DMS 273 treated with DMSO at 0.1 percent for 48 hours (cell line): ENCODE measurements at regions not wholly inside any gene's neighbourhood (a gene's known extent, or its start where the extent isn't known, plus 50 kb on each side); places are given as distances from the start of the nearest gene placed in this dataset.
"Not testable (repeated sequence)": the region's sequence is repeated elsewhere in the genome, so short reads cannot be mapped to it uniquely, and the experiment has no call there.

ENCODE experiments used
- DNase-seq: peaks from one replicate; lab custom pipeline; 2025; lab: John Stamatoyannopoulos, UW

DNA sequence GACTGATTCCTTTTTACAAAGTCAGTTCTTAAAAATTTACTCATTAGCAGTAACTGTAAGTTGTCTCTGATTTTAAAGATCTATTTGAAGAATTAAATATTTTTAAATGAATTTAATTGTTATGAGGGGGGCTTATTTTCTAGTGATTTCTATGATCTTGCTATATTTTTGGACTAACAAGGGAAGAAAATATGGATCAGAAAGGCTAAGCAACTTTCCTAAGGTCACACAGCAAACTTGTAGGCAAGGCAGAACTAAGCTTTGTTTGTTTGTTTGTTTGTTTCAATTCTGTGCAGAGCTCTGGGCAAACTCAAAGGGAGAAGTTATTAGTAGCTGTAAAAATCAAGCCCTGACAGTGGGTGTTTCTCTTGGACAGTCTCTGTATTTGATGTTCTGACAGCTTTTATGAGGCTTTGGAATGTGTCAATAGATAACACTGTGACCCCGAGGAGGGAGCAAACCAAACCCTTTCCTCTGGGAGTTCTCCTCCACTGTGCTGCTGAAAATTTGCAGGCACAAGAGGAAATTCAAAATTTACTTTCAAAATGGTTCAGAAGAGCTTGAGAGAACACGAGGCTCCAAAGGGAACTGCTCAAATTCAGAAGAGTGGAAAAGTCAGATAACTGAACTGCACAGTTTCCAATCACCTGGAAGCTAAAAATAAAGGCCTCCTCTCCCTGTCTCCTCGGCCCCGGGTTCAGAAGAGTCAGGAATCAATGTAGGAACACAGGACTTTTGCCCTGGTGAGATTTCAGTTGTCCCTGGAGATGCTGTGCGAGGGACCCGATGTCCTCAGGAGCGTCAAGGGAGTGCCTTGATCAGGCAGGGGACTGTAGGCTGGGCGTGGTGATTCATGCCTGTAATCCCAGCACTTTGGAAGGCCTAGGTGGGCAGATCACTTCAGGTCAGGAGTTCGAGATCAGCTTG is 325.7 kb downstream of the GATA3 start:
- DNase-seq, result no peak

DNA sequence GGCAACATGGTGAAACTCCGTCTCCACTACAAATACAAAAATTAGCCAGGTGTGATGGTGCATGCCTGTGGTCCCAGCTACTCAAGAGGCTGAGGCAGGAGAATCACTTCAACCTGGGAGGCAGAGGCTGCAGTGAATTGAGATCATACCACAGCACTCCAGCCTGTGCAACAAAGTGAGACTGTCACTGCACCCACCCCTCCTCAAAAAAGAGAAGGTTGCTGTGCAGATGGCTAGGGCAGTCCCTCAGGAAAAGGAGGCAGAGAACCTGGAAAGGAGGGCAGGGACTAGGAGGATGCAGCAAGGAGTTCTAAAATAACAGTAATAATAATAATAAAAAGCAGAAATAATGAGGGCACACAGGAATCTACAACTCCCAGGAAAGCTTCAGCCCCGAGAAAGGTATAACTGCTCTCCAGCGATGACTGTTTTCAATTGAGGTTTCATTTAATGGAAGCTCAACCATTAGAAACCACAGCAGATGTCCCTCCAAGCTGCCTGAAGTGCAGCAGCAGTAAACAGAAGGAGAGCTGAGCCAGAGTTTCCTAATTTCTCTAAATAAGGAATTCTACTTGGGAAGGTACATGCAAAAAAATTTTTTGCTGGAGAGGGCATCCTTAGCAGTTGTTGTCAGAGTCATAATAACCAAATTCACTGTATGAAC is 326.5 kb downstream of the GATA3 start:
- DNase-seq, result no peak

DNA sequence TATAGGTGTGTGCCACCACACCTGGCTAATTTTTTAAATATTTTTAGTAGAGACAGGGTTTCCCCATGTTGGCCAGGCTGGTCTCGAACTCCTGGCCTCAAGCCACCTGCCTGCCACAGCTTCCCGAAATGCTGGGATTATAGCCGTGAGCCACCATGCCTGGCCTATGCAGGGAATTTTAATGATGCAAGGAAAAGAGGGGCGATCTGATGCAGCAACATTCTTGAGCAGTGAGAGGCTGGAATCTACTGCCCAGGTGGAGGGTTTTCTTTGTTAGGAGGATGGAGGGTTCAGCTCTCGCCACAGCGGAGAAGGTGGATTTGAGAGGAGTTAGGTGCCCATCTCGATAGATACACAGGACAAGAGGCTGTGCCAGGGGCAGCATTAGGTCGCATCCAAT is 332.3 kb downstream of the GATA3 start:
- DNase-seq, result no peak

DNA sequence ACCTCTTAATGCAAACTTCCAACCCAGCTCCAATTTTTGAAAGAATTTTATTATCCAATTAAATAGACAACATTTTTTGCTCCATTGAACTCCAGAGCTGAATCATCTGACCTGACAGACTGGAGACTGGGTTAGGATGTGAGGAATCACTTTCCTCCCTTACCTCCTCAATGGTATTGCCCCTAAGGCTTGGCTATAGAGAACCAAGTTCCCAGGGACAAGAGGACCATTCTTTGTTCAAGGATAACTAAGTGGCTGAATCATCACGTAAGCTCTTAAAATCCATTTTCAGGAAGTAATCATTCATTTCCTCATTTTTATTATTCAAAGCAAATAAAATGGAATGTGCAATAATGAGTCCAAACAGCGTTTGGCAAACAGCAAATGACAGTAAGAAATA is 335.1 kb downstream of the GATA3 start:
- no peak for DNase-seq

DNA sequence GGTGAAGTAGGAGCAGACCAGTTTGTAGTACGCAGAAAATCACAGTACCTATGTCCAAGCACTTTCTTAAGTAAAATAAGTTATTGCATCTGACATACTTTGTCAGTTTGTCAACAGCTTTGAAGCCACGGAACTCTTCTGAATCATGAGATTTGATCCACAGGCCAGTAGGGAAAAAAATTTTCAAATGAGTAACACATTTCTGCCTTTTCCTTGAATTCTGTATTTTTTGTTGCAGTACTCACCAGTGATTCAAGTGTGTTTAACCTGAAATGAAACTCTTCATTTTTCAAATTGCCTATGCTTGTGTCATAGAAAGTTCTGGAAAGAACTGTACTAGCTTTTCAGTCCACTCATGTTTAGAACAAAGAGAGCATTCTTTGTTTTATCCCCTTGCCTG is 337.7 kb downstream of the GATA3 start:
- no peak for DNase-seq

DNA sequence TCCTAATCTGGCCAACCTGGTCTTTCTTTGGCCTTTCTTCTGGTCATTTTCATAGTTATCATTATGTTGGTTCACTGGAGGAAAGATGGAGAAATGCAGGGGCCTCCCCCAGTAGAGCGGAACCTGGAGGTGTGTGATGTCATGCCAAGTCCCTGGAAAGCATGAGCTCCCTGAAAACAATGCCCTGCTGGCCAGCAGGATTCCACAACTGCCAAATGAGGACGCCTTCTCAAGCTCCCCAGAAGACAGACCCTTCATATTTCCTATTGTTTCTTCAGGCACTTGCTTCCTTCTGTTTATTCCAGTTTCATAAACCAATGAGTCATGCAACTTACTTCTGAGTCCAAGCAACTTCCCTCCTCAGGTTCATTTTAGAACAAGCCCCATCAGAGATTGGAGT is 339.0 kb downstream of the GATA3 start:
- no peak for DNase-seq

DNA sequence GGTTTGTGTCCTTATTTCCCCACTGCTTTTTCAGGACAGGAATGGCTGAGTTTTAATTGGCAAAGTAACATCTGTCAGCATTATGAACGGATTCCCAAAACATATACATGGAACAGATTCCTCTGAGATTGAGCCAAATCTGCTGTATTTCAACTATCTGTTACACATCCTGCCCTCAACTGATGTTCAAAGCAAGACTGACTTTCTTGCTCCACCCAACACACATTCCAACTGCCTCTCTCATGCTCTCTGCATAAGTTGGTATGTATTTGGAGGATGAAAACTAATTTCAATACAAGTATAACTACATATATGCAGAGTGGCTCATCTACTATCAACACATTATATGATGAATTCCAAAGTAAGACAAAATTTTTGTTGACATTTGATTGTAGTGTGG is 342.2 kb downstream of the GATA3 start:
- DNase-seq, result no peak

DNA sequence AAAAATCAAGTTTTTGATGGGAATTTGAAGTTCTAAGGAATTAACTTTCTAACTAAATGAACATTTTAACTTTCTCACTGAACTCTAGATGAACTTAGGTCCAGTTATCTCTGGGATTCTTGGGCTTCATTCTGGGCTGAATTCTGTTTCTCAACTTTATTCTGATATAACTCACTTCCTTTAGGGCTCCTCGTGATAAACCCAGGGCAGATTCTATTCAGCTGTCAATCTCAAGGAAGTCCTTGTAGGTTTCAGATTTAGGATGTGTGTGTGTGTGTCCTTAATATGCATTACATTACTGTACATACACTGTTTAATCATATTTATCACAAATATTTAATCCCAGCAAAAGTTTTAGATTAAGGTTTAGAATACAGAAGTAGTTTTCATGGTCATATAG is 344.3 kb downstream of the GATA3 start:
- no peak for DNase-seq

DNA sequence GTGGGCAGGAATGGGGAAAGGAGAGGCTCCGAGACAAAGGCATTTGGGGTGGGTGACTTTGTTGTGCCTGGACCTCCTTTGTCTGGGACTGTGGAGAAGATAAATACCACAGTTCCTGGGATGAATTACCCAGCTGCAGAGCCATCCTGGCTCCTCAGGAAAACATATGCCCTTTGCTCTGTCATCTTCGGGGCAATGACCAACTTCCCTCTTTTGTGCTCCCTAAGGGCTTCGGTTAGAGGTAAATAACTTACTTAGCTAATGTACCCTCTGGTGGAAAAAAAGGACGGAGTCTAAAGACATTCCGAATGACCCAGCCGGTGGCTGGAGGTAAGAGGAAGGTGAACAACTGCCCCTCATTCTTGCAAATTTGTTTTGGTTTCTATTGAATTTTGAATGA is 345.7 kb downstream of the GATA3 start:
- no peak for DNase-seq

DNA sequence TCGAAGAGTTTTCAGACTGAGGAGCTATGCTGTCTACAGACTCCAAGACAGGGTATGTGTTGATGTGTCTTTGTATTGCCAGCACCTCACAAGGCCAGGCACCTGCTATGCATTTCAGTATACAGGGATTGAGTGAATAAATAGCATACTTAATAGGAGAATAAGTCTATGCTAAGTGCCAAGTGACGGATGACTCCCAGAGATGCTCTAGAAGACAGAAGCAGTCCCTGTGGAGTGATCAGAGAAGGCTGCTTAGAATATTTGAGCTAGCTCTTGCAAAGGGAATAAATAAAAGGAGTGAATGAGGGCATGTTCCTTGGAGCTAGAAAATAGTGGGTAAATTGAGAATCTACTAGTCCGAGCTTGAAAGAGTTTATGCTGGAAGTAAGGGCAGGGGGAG is 346.4 kb downstream of the GATA3 start:
- DNase-seq, result no peak

DNA sequence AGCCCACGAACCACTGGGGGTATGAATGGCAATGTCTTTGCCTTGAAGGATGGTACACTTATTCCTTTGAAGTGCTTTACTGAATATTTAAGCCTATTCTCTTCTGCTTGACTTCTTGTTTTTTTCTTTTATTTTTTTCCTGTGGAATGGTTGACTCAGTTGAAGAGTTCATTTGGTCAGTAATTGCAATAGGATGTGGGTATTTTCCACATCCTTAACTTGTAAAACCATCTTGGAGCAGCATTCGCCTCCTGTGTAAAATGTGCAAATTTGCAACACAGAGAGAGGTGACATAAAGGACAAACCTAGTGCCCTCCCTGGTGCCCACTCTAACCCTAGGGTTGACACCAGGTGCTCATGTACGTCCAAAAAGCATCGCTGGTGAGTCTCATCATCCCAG is 347.0 kb downstream of the GATA3 start:
- no peak for DNase-seq

DNA sequence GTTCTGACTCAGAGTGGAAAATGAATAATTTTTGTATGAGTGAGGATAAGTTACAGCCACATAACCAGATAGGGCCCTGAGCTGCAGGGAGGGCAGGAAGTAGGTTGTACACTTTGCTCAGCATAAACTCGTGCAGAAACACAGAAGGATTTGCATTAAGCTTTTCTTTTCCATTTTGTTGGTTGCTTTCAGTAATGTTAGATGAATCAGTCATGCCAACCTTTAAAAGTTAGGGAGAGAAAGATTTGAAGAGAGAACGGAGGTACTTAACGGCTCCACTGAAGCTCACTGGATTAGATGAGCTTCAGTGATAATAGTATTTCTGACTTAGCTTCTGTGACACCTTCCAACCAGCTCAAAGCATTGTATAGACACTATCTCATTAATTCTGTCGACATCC is 348.1 kb downstream of the GATA3 start:
- no peak for DNase-seq

DNA sequence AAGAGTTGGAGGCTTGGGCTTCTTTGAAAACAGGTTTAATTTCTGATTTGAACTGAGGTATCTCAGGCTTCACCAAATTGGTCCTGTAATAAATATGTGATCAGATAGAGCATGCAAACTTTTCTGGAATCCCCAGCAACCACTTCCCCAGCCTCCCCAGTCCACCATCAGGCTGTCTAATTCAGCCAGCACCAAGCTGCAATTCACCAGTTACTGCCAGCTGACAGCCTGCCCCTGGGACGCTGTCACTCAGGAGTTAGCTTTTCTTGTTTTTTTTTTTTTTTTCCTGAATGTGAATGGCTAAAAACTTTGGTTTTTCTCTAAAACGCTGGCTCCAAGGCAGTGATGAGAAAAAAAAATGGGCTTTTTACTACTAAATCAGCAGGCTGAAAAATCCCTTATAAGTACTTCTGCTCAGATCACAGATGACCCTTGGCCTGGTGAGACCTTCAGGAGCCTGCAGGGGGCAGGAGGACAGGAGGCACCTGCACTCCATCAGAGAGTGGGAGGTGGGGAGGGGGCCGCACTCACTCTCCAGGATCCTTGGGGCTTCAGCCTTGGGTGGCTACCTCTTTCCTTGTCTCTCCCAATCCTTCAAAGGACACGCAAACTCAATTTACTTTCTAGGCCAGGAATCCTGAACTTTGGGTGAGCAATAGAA is 349.4 kb downstream of the GATA3 start:
- DNase-seq, result no peak

DNA sequence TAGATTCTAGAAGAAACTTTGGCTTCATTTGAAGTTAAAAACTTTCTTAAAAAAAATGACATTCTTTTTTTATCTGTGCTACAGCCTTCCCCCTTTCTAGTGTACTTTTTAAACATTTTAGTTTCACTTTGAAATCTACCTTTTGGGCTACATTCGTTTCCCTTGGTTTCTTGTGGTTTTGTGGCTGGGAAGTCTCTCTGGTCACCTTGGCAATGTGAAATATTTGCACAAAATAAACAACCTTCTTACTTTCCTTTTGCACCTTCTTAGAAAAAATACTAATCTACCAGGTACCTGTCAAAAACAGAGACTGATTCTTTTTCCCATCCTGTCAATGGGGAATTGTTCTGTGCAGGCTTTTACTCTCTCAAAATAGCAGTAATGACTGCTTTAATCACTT is 350.2 kb downstream of the GATA3 start:
- DNase-seq, result no peak

DNA sequence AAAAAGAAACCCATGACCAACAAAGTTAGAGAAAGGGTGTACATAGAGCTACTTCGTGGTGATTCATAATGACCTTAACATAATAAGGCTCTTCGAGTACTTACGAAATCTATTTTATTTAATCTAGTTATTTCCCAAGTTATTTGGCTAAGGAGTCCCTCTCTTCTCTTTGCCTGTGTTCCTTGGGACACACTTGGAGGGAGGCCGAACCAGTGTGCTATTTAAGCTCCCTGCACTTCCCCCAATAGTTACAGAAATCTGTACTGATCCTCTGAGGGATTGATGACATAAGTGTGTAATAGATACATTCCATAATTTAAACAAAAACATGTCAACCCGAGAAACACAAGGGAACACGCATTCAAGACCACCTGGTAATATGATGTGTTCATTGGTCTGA is 351.1 kb downstream of the GATA3 start:
- DNase-seq, result no peak

DNA sequence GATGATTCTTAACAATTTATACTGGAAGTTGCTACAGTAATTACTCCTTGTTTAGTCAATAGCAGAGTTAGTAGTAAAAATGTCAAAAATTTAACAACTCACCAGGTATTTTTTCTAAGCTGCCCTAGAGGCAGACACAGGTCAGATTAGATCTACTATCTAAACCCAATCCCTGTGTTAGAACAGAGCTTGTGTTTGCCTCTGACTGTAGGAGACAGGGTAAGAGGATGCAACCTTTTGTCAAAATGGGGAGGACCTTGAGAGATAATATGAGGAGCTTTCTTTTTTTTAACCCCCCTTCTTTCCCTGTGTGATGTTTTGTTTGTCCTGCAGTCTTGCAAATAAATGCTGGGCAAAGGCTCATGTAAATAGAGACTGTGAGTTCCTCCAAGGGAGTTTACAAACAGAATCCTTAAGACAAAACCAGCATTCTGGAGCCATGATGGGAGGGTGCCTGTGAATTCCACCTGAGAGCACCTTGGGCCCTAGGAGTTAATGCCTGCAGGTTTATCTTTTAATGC is 353.1 kb downstream of the GATA3 start:
- DNase-seq, result no peak

DNA sequence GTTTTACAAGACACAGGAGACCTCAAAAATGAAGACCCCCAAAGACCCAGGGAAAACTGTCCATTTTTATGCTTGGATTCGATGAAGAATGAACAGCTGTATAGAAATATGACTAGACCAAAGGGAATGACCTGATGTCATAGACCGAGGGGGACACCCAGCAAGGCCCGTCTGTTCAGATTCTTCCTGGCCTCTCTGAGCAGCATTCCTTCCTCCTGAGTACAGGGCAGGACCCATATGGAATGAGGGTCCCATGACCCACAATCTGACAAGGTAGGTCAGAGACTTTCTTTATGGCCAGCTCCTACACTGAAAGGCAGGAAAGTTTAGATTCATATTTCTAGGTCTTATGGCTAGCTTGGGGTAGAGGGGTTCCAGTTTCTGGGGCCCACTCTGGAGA is 356.0 kb downstream of the GATA3 start:
- DNase-seq, result no peak

DNA sequence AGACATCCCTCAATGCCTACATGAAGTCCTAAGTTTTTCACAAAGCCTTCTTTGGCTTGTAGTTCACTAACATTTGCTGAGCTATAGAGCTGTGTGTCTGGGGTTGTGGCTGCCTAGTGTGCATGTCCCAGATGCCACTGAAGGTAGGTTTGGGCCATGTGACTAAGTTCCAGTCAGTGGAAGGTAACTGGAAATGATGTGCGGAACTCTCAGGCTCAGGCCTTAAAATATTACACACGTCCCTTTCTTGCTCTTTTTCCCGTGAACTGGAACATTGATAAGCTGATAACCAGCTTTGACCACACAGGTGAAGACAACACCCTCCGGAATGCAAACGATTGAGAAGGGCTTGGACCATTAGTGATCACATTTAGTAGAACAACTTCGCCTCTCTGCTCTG is 358.1 kb downstream of the GATA3 start:
- no peak for DNase-seq

DNA sequence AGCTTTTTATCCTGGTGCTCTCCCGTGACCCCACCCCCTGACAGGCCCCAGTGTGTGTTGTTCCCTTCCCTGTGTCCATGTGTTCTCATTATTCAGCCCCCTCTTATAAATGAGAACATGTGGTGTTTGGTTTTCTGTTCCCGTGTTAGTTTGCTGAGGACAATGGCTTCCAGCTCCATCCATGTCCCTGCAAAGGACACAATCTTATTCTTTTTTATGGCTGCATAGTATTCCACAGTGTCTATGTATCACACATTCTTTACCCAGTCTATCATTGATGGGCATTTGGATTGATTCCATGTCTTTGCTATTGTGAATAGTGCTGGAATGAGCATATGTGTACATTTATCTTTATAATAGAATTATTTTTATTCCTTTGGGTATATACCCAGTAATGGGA is 360.5 kb downstream of the GATA3 start:
- DNase-seq, result not testable (repeated sequence)

DNA sequence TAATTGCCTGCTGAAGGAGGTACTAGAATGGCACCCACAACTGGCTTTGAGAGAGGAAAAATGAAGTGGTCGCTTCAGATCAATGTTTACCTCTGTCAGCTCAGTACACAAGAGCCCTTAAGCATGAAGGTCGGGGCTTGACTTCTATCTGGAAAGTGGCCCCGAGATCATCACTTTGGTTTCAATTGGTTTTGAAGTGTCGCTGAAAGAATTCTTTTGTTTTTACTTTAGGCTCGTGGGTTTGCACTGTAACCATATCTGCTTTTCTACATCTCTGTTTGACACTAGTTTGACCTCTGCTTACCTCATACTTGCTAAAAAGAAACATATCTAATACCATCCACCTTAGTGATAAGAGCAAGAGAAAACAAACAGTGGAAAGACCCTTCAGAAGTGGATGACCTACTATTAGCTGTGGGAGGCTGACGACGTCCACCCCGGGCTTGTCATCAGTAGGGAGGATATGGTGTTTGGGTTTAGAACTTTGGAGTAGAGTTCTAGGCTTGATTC is 361.8 kb downstream of the GATA3 start:
- DNase-seq, result no peak

DNA sequence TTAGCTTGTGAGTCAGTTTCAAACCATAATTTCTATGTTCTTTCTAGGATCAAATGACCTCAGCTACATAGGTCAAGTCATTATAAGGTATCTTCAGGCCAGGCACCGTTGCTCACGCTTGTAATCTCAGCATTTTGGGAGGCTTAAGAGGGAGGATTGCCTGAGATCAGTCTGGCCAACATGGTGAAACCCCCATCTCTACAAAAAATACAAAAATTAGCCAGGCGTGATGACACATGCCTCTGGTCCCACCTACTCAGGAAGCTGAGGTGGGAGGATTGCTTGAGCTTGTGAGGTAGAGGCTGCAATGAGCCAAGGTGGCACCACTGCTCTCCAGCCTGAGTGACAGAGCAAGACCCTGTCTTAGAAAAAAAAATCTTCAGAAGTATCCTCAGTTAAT is 362.3 kb downstream of the GATA3 start:
- no peak for DNase-seq

DNA sequence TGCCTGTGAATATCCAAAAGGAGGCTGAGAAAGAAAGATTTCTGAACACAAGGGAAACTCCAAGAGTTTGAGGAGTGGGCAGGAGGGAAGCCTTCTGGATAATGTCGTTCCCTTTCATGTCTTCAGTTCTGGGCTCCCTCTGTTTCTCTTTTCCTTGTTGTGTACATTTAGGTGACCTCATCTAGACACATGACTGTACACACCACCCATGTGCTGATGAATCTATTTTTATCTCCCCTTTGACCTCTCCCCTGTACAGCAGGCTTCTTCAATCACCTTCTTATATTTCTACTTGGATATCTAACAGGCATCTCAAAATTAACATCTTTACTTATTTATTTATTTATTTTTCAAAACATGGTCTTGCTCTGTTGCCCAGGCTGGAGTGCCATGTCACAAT is 363.1 kb downstream of the GATA3 start:
- no peak for DNase-seq

DNA sequence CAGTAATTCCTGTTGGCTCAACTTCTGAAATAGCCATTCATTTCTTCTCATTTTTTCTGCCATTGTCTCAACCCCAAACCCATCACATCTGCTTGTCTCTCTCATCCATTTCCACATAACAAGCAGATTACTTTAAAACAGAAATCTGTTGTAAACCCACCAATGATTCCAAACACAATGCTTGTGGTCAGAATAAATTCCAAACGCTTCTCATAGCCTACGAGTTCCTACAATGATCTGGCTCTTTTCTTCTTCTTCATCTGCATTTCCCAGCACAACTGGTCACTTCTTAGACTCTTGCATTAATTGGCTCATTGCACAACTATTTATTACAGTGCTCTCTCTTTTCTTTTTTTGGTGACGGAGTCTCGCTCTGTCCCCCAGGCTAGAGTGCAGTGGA is 364.1 kb downstream of the GATA3 start:
- DNase-seq, result no peak
